KG1 (cell line): ENCODE measurements at regions not wholly inside any gene's neighbourhood (a gene's known extent, or its start where the extent isn't known, plus 50 kb on each side); places are given as distances from the start of the nearest gene placed in this dataset.
"Not testable (repeated sequence)": the region's sequence is repeated elsewhere in the genome, so short reads cannot be mapped to it uniquely, and the experiment has no call there.

Experiments
- DNase-seq: peaks from one replicate; lab custom pipeline; 2025; lab: John Stamatoyannopoulos, UW

DNA sequence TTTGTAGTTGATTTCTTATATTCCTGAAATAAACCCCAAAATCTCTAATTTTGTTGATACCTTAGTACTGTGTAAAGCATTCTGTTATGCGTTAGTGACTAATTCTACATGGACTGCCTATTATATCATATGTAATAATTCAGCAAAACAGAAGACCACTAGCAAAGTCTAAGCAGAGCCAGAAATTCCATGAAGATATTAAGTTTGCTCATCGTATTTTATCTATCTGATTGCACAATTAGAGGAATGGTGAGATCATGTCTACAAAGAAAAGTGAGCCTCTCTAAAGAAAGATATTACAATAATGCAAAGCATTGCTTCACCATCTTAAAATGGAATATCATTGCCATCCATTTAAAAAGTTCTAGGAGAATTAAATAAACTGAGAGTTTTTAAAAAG is 374.6 kb upstream of the SLC7A11 start:
- DNase-seq: no peak

DNA sequence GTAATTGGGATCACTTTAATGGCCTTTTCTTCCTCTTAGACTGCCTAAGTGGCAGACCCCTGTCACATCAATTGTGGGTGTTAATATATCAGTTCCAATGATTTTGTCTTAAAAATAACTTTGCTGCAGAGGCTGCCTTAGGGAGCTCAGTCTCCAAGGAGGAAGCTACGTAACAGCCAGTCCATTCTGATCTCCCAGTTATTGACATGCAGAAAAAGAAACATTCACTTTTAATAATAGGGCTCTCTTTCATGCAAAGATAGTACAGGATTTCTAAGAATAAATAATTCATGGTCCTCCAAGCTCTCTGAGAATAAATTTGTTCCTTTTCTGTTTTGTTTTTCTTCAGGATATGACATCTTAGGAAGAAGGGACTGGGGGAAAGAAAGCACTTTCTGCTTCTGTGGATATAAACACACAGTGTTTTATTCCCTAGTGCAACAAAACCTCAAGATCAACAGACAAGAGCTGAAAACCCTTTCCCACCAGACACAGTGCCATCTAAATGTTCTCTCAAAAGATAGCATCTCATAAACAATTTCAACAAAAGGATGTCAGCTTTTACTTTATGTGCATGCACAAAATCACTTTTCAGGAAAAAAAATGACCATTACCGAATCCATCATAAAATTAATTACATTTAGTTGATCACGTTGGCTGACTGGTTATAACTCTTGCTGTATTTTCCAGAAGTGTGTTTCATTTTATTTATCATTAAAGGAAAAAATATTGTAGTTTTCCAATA is 372.4 kb upstream of the SLC7A11 start:
- no peak for DNase-seq

DNA sequence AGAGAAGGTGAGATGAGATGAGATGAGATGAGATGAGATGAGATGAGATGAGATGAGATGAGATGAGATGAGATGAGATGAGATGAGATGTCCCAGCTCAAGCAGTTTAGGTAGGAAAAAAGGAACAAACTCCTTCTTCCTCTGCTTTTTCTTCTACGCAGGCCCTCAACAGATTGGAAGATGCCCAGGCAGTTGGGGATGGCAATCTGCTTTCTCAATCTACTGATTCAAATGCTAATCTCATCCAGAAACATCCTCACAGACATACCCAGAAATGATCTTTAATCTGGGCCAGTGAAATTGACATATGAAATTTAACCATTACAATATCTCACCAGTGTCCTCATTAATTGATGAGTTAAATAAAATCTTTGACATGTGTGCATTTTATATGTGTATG is 370.3 kb upstream of the SLC7A11 start:
- no peak for DNase-seq

GRCh38 chr4:138611721-138612120 is 369.6 kb upstream of the SLC7A11 start:
- DNase-seq: no peak

GRCh38 chr4:138611017-138611416 is 368.9 kb upstream of the SLC7A11 start:
- DNase-seq: no peak

- no peak for DNase-seq
Measured at GRCh38 chr4:138609943-138610350, 367.8 kb upstream of the SLC7A11 start.

GRCh38 chr4:138604556-138604955 is 362.4 kb upstream of the SLC7A11 start:
- DNase-seq: no peak

DNA sequence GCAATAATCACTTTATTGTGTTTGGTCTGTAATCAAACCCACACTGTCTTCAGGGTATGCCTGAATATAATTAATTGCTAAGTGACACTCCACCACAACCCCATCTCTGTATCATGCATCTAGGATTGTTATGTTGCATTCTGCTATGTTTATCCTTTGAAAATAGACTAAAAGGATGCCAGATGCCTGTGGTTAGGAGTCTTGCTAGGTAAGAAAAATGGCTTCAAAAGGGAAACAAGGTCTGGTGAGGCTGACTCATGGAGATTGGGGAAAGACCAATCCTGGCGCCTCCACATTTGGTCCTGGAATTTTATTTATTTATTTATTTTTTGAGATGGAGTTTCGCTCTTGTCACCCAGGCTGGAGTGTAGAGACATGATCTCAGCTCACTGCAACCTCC is 360.5 kb upstream of the SLC7A11 start:
- DNase-seq: no peak

DNA sequence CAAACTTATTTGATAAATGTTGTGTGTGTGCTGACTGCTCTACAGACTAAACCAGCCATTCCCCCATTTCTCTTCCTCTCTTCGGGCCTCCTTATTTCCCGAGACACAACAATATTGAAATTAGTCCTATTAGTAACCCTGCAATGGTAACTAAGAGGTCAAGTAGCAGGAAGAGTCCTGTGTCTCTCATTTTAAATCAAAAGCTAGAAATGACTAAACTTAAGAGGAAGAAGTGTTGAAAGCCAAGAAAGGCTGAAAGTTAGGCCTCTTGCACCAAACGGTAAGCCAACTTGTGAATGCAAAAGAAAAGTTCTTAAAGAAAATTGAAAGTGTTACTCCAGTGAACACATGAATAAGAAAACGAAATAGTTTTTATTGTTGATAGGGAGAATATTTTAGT is 357.8 kb upstream of the SLC7A11 start:
- DNase-seq: no peak

DNA sequence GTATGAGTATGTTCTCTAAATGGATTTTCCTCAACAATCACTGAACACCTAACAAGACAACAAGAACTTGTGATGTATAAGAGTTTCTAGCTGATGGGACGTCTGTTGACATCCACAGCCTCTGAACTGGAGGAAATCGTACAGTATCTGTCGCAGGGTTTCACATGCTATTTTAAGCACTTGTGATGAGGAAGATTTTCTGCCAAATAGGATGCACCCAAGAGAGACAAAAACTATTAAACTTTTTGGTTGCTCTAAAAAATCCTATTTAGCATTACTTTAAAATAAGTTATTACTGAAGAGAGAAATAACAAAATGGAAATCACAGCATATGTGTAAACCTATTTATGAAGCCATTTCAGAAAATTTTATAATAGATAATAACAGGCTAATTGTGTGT is 356.1 kb upstream of the SLC7A11 start:
- no peak for DNase-seq

DNA sequence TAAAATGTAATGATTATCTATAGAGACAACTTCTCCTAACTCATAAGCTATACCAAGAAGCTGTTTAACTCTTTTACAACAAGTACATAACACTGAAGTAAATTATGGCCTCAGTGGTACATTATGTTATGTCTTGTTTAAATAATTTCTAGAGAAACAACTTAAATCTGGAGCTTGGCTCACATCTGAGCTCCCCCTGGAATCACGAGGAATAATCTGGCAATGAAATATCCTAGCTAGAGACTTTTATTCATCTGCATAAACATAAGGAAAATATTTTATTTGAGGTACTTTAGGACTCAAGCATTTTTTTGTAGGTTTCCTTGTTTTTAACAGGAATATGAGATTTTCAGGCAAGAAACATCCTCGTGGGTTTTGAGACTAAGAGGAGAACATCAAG is 354.7 kb upstream of the SLC7A11 start:
- no peak for DNase-seq

GRCh38 chr4:138595731-138596460 is 353.7 kb upstream of the SLC7A11 start:
- DNase-seq: no peak

- DNase-seq: no peak
Measured at GRCh38 chr4:138595171-138595570, 353.0 kb upstream of the SLC7A11 start.

DNA sequence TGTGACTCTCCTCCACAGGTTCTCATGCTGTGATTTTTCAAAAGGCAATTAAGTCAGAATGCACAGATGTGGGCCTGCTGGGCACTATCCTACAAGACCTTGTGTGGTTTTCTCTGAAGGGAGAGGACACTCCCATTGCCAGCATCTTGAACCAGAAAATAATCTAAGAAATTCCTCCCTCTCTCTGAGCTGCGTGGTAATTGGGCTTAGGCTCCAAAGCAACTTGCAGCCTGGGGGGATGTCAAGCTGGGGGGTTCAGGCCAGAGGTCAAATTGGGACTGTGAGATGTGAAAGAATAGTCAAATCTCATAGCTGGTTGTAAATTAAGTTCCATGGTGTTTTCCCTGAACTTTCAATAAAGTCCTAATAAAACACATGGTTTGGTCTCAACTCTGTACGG is 350.6 kb upstream of the SLC7A11 start:
- no peak for DNase-seq

- DNase-seq: no peak
Measured at GRCh38 chr4:138591808-138592207, 349.7 kb upstream of the SLC7A11 start.

- no peak for DNase-seq
Measured at GRCh38 chr4:138588501-138588900, 346.4 kb upstream of the SLC7A11 start.

DNA sequence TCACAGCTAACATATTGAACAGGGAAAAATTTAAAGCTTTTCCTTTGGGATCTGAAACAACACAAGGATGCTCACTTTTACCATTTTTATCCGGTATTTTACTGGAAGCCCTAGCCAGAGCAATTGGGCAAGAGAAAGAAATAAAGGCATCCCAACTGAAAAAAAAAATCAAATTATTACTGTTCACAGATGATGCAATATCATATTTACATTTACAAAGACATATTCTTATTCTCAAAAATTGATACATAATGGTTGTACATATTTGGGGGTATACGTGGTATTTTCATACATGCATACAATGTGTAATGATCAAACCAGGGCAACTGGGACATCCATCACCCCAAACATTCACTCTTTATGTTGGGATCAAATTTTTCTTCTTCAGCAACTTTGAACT is 337.0 kb upstream of the SLC7A11 start:
- no peak for DNase-seq

- not testable (repeated sequence) for DNase-seq
Measured at GRCh38 chr4:138577826-138578225, 335.7 kb upstream of the SLC7A11 start.

GRCh38 chr4:138577145-138577544 is 335.0 kb upstream of the SLC7A11 start:
- no peak for DNase-seq

GRCh38 chr4:138576684-138577083 is 334.5 kb upstream of the SLC7A11 start:
- DNase-seq: no peak

- DNase-seq: no peak
Measured at GRCh38 chr4:138573246-138573645, 331.1 kb upstream of the SLC7A11 start.

- DNase-seq: no peak
Measured at GRCh38 chr4:138572007-138572406, 329.9 kb upstream of the SLC7A11 start.

- no peak for DNase-seq
Measured at GRCh38 chr4:138567696-138568095, 325.5 kb upstream of the SLC7A11 start.

GRCh38 chr4:138565576-138565975 is 323.4 kb upstream of the SLC7A11 start:
- no peak for DNase-seq
